GM18867 (cell line): ENCODE measurements at regions not wholly inside any gene's neighbourhood (a gene's known extent, or its start where the extent isn't known, plus 50 kb on each side); places are given as distances from the start of the nearest gene placed in this dataset.

ENCODE experiments used
- ATAC-seq: cut with Tn5 transposase; IDR thresholded peaks from one replicate; pipeline ENCODE4 v1.9.1; 2021; ENCODE audit warnings: mild to moderate bottlenecking, moderate library complexity; ENCODE audit not compliant: unreplicated experiment

GRCh38 chr9:108526518-108526917 is 329.3 kb downstream of the ACTL7B start:
- no peak for ATAC-seq

GRCh38 chr9:108525186-108525585 is 330.6 kb downstream of the ACTL7B start:
- no peak for ATAC-seq

DNA sequence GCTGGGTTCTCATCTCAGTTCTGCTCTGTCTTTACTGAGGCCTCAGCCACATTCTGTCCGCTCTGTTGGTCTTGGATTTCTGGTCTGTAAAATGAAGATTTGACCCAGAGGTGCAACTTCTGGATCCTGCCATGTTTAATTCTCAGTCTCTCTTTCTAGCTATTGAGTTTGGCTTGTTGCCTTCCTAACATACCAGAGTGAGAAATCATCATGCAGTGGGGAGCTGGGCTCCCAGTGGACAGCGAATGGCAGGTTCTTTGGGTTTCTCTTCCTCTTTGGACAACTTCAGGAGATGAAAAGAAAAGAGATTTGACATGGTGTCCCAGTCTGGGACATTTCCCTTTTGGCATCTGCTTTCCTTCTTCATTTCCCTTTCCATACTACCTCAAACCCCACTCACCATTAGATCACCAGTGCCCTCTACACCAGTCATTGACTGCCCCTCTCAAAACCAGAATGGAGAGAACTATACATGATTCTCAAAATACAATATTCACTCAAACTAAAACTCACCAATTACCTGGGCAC is 334.7 kb downstream of the ACTL7B start:
- ATAC-seq = no peak

DNA sequence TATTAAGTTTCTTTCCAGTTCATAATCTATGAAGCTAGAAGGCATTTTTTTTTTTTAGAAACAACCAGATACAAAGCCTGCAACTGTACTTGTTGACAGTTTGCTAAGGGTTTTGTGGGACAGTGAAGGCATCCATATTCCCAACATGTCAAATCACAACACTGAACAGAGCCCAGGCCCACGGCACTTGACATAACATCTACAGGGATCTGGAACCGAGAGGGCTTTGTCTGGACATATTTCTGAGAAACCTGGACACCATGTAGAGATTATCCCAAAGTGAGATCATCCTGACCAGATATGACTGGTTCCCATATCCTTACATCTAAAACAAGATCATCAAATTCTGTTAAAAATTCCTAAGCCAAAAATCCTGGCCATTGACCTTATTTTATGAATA is 336.3 kb downstream of the ACTL7B start:
- no peak for ATAC-seq

GRCh38 chr9:108517651-108518365 is 338.0 kb downstream of the ACTL7B start:
- no peak for ATAC-seq

DNA sequence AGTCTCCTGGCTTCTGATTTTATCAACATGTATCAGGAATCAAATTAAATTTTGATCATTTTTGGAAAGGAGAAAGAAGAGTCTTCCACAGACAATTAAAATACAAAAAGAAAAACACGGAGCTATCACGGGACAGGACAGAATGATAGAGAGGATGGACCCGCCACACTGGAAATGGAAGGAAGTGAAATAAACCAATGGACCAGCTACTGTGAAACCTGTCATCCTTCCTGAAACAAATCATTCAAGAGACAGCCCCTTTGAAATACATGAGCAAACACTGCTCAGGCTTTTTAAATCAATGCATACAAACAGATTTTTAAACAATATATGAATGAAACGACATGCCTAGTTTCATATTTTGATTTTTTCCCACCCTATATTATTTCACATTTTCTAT is 339.4 kb downstream of the ACTL7B start:
- ATAC-seq = no peak

DNA sequence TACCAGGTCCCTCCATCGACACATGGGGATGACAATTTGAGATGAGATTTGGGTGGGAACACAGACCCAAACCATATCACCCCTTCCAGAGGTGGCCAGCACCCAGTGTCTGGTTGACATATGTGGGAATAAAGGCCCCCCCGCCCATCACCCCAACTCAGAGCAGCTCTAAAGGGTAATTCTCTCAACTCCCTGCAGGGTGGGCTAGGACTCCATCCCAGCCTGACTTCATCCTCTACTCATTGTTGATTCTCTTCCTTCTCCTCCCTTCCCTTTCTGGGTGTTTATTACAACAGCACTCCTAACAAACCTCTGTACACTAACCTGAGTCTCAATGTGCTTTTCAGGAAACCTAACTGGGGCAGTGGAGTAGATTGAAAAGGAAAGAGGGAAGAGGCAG is 339.9 kb downstream of the ACTL7B start:
- no peak for ATAC-seq

GRCh38 chr9:108512426-108513173 is 343.2 kb downstream of the ACTL7B start:
- ATAC-seq = no peak

DNA sequence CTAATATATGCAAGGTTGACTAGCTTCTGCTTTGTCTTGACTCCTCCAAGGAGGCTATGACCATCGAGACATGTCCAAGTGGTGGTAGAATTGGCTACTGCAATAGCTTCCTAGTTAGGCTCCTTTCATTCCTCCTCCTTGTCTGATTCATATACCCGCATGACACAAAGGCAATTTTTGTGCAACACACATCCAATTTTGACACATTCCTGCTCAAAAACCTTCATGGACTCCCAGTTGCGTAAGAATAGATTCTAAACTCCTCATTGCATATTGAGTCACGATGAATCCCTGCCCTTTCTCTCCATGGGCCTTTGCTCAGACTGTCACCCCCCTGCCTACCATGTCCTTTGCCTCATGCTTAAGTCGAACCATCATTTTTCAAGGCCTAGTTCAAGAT is 344.5 kb downstream of the ACTL7B start:
- ATAC-seq = no peak

DNA sequence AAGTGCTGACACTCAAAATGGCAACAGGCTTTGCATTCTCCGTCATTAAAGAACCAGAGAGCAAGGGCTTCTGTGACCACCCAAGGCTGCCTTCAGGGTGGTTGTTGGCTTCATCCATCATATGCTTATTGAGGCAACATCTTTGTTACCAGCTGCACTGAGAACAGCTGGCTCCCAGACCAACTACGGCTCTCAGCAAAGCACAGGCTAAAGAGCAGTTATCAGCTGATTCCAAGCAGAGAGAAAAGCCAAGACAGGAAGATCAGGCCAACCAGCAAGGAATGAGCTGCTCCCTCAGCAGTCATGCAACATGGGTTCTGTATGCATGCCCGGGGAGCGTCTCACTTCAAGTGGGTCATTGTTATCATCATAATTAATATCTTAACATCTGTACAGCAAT is 358.9 kb downstream of the ACTL7B start:
- no peak for ATAC-seq

- ATAC-seq = no peak
Observed at GRCh38 chr9:108489567-108489966, 366.2 kb downstream of the ACTL7B start.

GRCh38 chr9:108486831-108487230 is 369.0 kb downstream of the ACTL7B start:
- no peak for ATAC-seq

GRCh38 chr9:108484468-108484867 is 371.3 kb downstream of the ACTL7B start:
- no peak for ATAC-seq

DNA sequence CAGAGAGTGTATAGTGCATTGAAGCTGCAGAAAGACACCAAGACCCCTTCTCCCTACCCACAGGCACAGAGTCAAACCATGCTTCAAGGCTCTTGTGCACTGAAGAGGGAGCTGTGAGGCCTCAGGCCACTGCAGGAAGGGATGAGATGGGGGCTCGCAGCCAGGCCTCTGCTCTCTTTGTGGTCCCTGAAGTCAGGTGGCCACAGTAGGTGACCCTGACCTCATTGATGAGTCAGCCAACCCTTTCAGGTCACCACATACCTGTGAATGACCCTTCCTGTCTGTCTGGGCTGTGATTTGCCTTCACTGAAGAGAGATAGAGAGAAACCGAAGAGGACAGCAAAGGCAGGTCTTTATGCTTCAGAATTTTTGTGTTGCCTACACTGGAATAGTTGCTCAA is 372.1 kb downstream of the ACTL7B start:
- no peak for ATAC-seq

DNA sequence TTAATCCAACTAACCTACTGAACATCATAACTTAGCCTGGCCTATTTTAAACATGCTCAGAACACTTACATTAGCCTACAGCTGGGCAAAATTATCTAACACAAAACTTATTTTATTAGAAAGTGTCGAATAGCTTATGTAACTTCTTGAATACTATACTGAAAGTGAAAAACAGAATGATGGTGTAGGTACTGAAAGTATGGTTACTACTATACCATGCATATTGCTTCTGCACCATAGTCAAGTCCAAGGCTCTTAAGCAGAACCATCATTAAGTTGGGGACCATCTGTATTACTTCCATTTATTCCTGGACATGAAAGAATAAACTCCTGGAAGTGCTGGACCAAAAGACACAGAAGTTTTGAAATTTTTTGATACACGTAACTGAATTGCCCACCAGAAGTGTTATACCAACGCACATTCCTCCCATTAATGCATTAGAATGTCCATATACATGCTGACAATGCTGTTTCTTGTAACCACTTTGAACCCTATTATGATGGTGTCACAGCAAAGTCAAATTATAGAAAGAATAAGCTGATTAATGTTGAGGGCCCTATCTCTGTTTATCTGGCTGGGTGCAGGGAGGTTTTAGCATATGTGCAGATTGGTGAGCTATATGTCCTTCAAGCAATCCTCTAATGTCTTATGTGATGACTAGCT is 375.7 kb downstream of the ACTL7B start:
- ATAC-seq = peak; percentile 47

GRCh38 chr9:108478431-108479332 is 377.1 kb downstream of the ACTL7B start:
- peak; percentile 85 for ATAC-seq

GRCh38 chr9:108477529-108478006 is 378.2 kb downstream of the ACTL7B start:
- ATAC-seq = no peak

DNA sequence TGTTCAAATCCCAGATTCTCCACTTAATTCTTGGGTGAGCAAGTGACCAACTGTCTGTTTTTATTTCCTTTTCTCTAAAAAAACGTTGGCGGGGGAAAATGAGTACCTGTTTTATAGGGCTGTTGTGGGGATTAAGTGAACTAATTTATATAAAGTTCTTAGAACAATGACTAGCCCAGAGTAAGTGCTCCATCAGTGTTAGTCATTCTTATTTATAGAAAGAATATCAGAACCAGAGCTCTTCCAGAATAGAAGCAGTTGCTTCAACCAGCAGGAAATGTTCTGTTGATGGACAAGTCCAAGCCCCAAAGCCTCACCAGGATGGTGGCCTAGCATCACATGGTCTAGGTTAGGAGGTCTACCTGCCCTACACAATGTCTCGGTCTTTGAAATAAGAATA is 379.2 kb downstream of the ACTL7B start:
- ATAC-seq = no peak

DNA sequence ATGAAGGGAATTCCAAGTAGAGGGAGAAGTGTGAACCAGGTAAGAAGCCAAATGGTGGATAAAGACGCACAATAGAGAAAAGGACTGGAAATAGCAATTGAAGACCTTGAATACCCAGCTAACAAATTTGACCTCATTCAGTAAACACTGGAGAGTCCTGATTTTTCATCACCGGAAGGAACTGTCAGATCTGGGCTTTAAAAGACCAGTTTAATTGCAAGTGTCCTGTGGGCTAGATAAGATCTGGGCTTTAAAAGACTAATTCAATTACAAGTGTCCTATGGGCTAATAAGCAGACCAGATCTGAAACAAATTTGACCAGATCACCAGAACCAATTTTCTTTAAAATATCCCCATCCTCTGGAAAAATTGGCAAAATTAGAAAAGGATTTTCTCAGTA is 380.0 kb downstream of the ACTL7B start:
- ATAC-seq = no peak

- no peak for ATAC-seq
Observed at GRCh38 chr9:108474356-108474755, 381.4 kb downstream of the ACTL7B start.
